DMS79 (cell line): ENCODE measurements at regions not wholly inside any gene's neighbourhood (a gene's known extent, or its start where the extent isn't known, plus 50 kb on each side); places are given as distances from the start of the nearest gene placed in this dataset.

Experiments used
- DNase-seq: peaks from one replicate; lab custom pipeline; 2025; lab: John Stamatoyannopoulos, UW

GRCh38 chr14:49464885-49465284, 121.3 kb downstream of the RPS29 start:
- no peak for DNase-seq

- DNase-seq = no peak
Observed at GRCh38 chr14:49463146-49463545, 123.0 kb downstream of the RPS29 start.

GRCh38 chr14:49461529-49462401, 124.4 kb downstream of the RPS29 start:
- peak; percentile 18 for DNase-seq

- no peak for DNase-seq
Observed at GRCh38 chr14:49460662-49461061, 125.5 kb downstream of the RPS29 start.

- no peak for DNase-seq
Observed at GRCh38 chr14:49456589-49456988, 129.6 kb downstream of the RPS29 start.

GRCh38 chr14:49451938-49452337, 134.2 kb downstream of the RPS29 start:
- no peak for DNase-seq

GRCh38 chr14:49449749-49450148, 136.4 kb downstream of the RPS29 start:
- DNase-seq = no peak

GRCh38 chr14:49447540-49448107, 138.6 kb downstream of the RPS29 start:
- no peak for DNase-seq

- DNase-seq = no peak
Observed at GRCh38 chr14:49446801-49447200, 139.4 kb downstream of the RPS29 start.

- DNase-seq = no peak
Observed at GRCh38 chr14:49438256-49438770, 147.9 kb downstream of the RPS29 start.

GRCh38 chr14:49428076-49428475, 158.1 kb downstream of the RPS29 start:
- no peak for DNase-seq

GRCh38 chr14:49427117-49427516, 159.1 kb downstream of the RPS29 start:
- DNase-seq = no peak

GRCh38 chr14:49425921-49426320, 160.3 kb downstream of the RPS29 start:
- no peak for DNase-seq

GRCh38 chr14:49424436-49425331, 161.5 kb downstream of the RPS29 start:
- no peak for DNase-seq

GRCh38 chr14:49420201-49420600, 166.0 kb downstream of the RPS29 start:
- no peak for DNase-seq

- no peak for DNase-seq
Observed at GRCh38 chr14:49418789-49419188, 167.4 kb downstream of the RPS29 start.

GRCh38 chr14:49417790-49418189, 168.4 kb downstream of the RPS29 start:
- DNase-seq = no peak

- no peak for DNase-seq
Observed at GRCh38 chr14:49408187-49408933, 177.8 kb downstream of the RPS29 start.

- no peak for DNase-seq
Observed at GRCh38 chr14:49405291-49405690, 180.9 kb downstream of the RPS29 start.

GRCh38 chr14:49401373-49401772, 184.8 kb downstream of the RPS29 start:
- DNase-seq = no peak

GRCh38 chr14:49396801-49397200, 189.4 kb downstream of the RPS29 start:
- no peak for DNase-seq

GRCh38 chr14:49381778-49382177, 204.4 kb downstream of the RPS29 start:
- no peak for DNase-seq
